ENCODE measurements at regions not wholly inside any gene's neighbourhood (a gene's known extent, or its start where the extent isn't known, plus 50 kb on each side); places are given as distances from the start of the nearest gene placed in this dataset.

- H3K4me2 ChIP-seq = no peak overlapping the region
- H3K9ac ChIP-seq = no peak overlapping the region
- DNase-seq = no peak
- peaks cover 2% of the 10 kb centered on the region for H3F3A ChIP-seq (replicated peaks; ENCODE audit: insufficient read depth)
- no peaks in the 10 kb centered on the region for H3K36me3 ChIP-seq (replicated peaks in 1 of 2; ENCODE audit: control insufficient read depth in 1 of 2, insufficient read depth in 2 of 2, low read length in 1 of 2)
- no peak overlapping the region for H3K4me3 ChIP-seq (ENCODE audit: low read depth in 2 of 2, low read length in 1 of 2)
- no peaks in the 10 kb centered on the region for H3K27me3 ChIP-seq (ENCODE audit: insufficient read depth)
- no peak for TF ChIP-seq GATA2 (CRISPR knock-in tag; IDR thresholded peaks at IDR 0.05)
- TF ChIP-seq POLR2AphosphoS5 (IDR thresholded peaks at IDR 0.05; ENCODE audit: low read depth, low read length) = no peak
- TF ChIP-seq, protein P1, sequence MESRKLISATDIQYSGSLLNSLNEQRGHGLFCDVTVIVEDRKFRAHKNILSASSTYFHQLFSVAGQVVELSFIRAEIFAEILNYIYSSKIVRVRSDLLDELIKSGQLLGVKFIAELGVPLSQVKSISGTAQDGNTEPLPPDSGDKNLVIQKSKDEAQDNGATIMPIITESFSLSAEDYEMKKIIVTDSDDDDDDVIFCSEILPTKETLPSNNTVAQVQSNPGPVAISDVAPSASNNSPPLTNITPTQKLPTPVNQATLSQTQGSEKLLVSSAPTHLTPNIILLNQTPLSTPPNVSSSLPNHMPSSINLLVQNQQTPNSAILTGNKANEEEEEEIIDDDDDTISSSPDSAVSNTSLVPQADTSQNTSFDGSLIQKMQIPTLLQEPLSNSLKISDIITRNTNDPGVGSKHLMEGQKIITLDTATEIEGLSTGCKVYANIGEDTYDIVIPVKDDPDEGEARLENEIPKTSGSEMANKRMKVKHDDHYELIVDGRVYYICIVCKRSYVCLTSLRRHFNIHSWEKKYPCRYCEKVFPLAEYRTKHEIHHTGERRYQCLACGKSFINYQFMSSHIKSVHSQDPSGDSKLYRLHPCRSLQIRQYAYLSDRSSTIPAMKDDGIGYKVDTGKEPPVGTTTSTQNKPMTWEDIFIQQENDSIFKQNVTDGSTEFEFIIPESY (IDR thresholded peaks at IDR 0.05; ENCODE audit: borderline replicate concordance, low read depth) = no peak
- TF ChIP-seq EP300 (IDR thresholded peaks at IDR 0.05; ENCODE audit: borderline replicate concordance in 1 of 2, low read depth in 1 of 2, low read length in 1 of 2) = no peak
- no peak for TF ChIP-seq USF2 (IDR thresholded peaks at IDR 0.05; ENCODE audit: borderline replicate concordance, low read depth, low read length)
- no peak for TF ChIP-seq TCF12 (IDR thresholded peaks at IDR 0.05)
- TF ChIP-seq CHD2 (IDR thresholded peaks at IDR 0.05; ENCODE audit: low read length, partially characterized antibody) = no peak
- TF ChIP-seq YY1 (IDR thresholded peaks at IDR 0.05; ENCODE audit: low read depth) = no peak
- TF ChIP-seq TEAD4 (IDR thresholded peaks at IDR 0.05; ENCODE audit: borderline replicate concordance, insufficient read depth) = no peak
- TF ChIP-seq ELF1 (IDR thresholded peaks at IDR 0.05) = no peak
- TF ChIP-seq FOXJ3 (CRISPR knock-in tag; IDR thresholded peaks at IDR 0.05) = no peak
- no peak for TF ChIP-seq SIN3A (IDR thresholded peaks at IDR 0.05; ENCODE audit: borderline replicate concordance, low read depth, low read length)
- no peak for TF ChIP-seq MXI1 (IDR thresholded peaks at IDR 0.05; ENCODE audit: low read depth, low read length)
- TF ChIP-seq, protein P2, sequence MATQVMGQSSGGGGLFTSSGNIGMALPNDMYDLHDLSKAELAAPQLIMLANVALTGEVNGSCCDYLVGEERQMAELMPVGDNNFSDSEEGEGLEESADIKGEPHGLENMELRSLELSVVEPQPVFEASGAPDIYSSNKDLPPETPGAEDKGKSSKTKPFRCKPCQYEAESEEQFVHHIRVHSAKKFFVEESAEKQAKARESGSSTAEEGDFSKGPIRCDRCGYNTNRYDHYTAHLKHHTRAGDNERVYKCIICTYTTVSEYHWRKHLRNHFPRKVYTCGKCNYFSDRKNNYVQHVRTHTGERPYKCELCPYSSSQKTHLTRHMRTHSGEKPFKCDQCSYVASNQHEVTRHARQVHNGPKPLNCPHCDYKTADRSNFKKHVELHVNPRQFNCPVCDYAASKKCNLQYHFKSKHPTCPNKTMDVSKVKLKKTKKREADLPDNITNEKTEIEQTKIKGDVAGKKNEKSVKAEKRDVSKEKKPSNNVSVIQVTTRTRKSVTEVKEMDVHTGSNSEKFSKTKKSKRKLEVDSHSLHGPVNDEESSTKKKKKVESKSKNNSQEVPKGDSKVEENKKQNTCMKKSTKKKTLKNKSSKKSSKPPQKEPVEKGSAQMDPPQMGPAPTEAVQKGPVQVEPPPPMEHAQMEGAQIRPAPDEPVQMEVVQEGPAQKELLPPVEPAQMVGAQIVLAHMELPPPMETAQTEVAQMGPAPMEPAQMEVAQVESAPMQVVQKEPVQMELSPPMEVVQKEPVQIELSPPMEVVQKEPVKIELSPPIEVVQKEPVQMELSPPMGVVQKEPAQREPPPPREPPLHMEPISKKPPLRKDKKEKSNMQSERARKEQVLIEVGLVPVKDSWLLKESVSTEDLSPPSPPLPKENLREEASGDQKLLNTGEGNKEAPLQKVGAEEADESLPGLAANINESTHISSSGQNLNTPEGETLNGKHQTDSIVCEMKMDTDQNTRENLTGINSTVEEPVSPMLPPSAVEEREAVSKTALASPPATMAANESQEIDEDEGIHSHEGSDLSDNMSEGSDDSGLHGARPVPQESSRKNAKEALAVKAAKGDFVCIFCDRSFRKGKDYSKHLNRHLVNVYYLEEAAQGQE (IDR thresholded peaks at IDR 0.05; ENCODE audit: low read depth, low read length) = no peak
- TF ChIP-seq, protein P3, sequence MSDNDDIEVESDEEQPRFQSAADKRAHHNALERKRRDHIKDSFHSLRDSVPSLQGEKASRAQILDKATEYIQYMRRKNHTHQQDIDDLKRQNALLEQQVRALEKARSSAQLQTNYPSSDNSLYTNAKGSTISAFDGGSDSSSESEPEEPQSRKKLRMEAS (IDR thresholded peaks at IDR 0.05; ENCODE audit: low read depth) = no peak
- TF ChIP-seq, protein P4, sequence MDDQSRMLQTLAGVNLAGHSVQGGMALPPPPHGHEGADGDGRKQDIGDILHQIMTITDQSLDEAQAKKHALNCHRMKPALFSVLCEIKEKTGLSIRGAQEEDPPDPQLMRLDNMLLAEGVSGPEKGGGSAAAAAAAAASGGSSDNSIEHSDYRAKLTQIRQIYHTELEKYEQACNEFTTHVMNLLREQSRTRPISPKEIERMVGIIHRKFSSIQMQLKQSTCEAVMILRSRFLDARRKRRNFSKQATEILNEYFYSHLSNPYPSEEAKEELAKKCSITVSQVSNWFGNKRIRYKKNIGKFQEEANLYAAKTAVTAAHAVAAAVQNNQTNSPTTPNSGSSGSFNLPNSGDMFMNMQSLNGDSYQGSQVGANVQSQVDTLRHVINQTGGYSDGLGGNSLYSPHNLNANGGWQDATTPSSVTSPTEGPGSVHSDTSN (IDR thresholded peaks at IDR 0.05) = no peak
- no peak for TF ChIP-seq GABPA (IDR thresholded peaks at IDR 0.05; ENCODE audit: low read depth)
- no peak for TF ChIP-seq NRF1 (IDR thresholded peaks at IDR 0.05; ENCODE audit: low read depth, low read length)
- no peak for TF ChIP-seq TAF1 (IDR thresholded peaks at IDR 0.05; ENCODE audit: borderline replicate concordance, low read depth, low read length)
- no peak for TF ChIP-seq FOSL2 (IDR thresholded peaks at IDR 0.05; ENCODE audit: borderline replicate concordance, low read depth)
- no peaks in the 10 kb centered on the region for H3K79me2 ChIP-seq (ENCODE audit: insufficient read depth)
- ChIA-PET POLR2A (no interaction called here), CTCF (interaction anchor here (1.0 to 1.3 kb wide), 2 partner anchors 156 to 168 kb away, joined by 3 read pairs; no protein-coding TSS in a partner anchor)
- H3K9me3 ChIP-seq = no peaks in the 10 kb centered on the region
- H3K4me1 ChIP-seq (ENCODE audit: control insufficient read depth in 1 of 2, insufficient read depth in 2 of 2, low read depth in 1 of 2, low read length in 1 of 2) = peaks cover 0 to 5% of the 10 kb centered on the region in 2 experiments; a peak in 1 of 4 replicates
- H2AFZ ChIP-seq (ENCODE audit: low read depth) = no peak overlapping the region
- H3K9me2 ChIP-seq = no peaks in the 10 kb centered on the region
- H3K27ac ChIP-seq (ENCODE audit: low read depth in 2 of 2, low read length in 1 of 2) = no peak overlapping the region
- WGBS (ENCODE audit: low lambda C conversion rate) = 20% methylated on average over 5 of the region's 5 CpGs
- H4K20me1 ChIP-seq (ENCODE audit: insufficient read depth) = no peaks in the 10 kb centered on the region
Observed at GRCh38 chr1:116306840-116307442, 66.1 kb upstream of the ATP1A1 start.

All from SK-N-SH (cell line).